Gastroesophageal sphincter (tissue), 3 donors: ENCODE measurements at regions not wholly inside any gene's neighbourhood (a gene's known extent, or its start where the extent isn't known, plus 50 kb on each side); places are given as distances from the start of the nearest gene placed in this dataset.

ENCODE experiments used
- POLR2A ChIP-seq, 2 donors: fragments of 450-650 bp; IDR thresholded peaks; one replicate each; pipeline ENCODE4 v1.6.1; 2017; ENCODE audit warnings: antibody characterized with exemption in 2 of 2, mild to moderate bottlenecking in 2 of 2, moderate library complexity in 1 of 2
- TF ChIP-seq, protein P1 (sequence below), 4 experiments: fragments of 200-600 bp in 2 of 4; fragments of 450-650 bp in 2 of 4; sonication (generic) in 1 of 4; IDR thresholded peaks; one replicate each; pipeline ENCODE4 v1.5.1; 2017 to 2019; ENCODE audit warnings: antibody characterized with exemption in 4 of 4, mild to moderate bottlenecking in 2 of 4, moderate library complexity in 2 of 4

GRCh38 chr7:81111781-81112540 lies 193.1 kb upstream of the SEMA3C start:
- TF ChIP-seq, protein P1, sequence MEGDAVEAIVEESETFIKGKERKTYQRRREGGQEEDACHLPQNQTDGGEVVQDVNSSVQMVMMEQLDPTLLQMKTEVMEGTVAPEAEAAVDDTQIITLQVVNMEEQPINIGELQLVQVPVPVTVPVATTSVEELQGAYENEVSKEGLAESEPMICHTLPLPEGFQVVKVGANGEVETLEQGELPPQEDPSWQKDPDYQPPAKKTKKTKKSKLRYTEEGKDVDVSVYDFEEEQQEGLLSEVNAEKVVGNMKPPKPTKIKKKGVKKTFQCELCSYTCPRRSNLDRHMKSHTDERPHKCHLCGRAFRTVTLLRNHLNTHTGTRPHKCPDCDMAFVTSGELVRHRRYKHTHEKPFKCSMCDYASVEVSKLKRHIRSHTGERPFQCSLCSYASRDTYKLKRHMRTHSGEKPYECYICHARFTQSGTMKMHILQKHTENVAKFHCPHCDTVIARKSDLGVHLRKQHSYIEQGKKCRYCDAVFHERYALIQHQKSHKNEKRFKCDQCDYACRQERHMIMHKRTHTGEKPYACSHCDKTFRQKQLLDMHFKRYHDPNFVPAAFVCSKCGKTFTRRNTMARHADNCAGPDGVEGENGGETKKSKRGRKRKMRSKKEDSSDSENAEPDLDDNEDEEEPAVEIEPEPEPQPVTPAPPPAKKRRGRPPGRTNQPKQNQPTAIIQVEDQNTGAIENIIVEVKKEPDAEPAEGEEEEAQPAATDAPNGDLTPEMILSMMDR (IDR thresholded peaks at IDR 0.05) = no peak
- no peak for TF ChIP-seq POLR2A (IDR thresholded peaks at IDR 0.05)
